ENCODE measurements at regions not wholly inside any gene's neighbourhood (a gene's known extent, or its start where the extent isn't known, plus 50 kb on each side); places are given as distances from the start of the nearest gene placed in this dataset.
"Not testable (repeated sequence)": the region's sequence is repeated elsewhere in the genome, so short reads cannot be mapped to it uniquely, and the experiment has no call there.

- intact Hi-C loops (cut with micrococcal nuclease), result no loop called here
These were observed 361.4 kb upstream of the POU5F2 start for GRCh38 chr5:94102849-94103248.

GRCh38 chr5:94097384-94097783 lies 356.0 kb upstream of the POU5F2 start:
- intact Hi-C loops (cut with micrococcal nuclease), result not testable (repeated sequence)

- intact Hi-C loops (cut with micrococcal nuclease), result no loop called here
These were observed 353.5 kb upstream of the POU5F2 start for GRCh38 chr5:94094793-94095441.

- intact Hi-C loops (cut with micrococcal nuclease), result no loop called here
These were observed 351.9 kb upstream of the POU5F2 start for GRCh38 chr5:94093300-94093699.

GRCh38 chr5:94086635-94087034 lies 345.2 kb upstream of the POU5F2 start:
- intact Hi-C loops (cut with micrococcal nuclease), result not testable (repeated sequence)

- intact Hi-C loops (cut with micrococcal nuclease), result no loop called here
These were observed 344.8 kb upstream of the POU5F2 start for GRCh38 chr5:94086194-94086593.

GRCh38 chr5:94082405-94082804 lies 341.0 kb upstream of the POU5F2 start:
- intact Hi-C loops (cut with micrococcal nuclease), result no loop called here

GRCh38 chr5:94081088-94081487 lies 339.7 kb upstream of the POU5F2 start:
- intact Hi-C loops (cut with micrococcal nuclease), result no loop called here

GRCh38 chr5:94080390-94080789 lies 339.0 kb upstream of the POU5F2 start:
- intact Hi-C loops (cut with micrococcal nuclease), result no loop called here

GRCh38 chr5:94072116-94072515 lies 330.7 kb upstream of the POU5F2 start:
- intact Hi-C loops (cut with micrococcal nuclease), result no loop called here

- intact Hi-C loops (cut with micrococcal nuclease), result no loop called here
These were observed 325.2 kb upstream of the POU5F2 start for GRCh38 chr5:94066437-94067207.

- intact Hi-C loops (cut with micrococcal nuclease), result no loop called here
These were observed 322.6 kb upstream of the POU5F2 start for GRCh38 chr5:94064025-94064424.

GRCh38 chr5:94057655-94058054 lies 316.3 kb upstream of the POU5F2 start:
- intact Hi-C loops (cut with micrococcal nuclease), result no loop called here

- intact Hi-C loops (cut with micrococcal nuclease), result no loop called here
These were observed 315.8 kb upstream of the POU5F2 start for GRCh38 chr5:94057217-94057616.

GRCh38 chr5:94049307-94049922 lies 308.0 kb upstream of the POU5F2 start:
- intact Hi-C loops (cut with micrococcal nuclease), result not testable (repeated sequence)

- intact Hi-C loops (cut with micrococcal nuclease), result no loop called here
These were observed 304.7 kb upstream of the POU5F2 start for GRCh38 chr5:94045839-94046782.

GRCh38 chr5:94043311-94043710 lies 301.9 kb upstream of the POU5F2 start:
- intact Hi-C loops (cut with micrococcal nuclease), result no loop called here

GRCh38 chr5:94040591-94041148 lies 299.3 kb upstream of the POU5F2 start:
- intact Hi-C loops (cut with micrococcal nuclease), result no loop called here

- intact Hi-C loops (cut with micrococcal nuclease), result no loop called here
These were observed 297.7 kb upstream of the POU5F2 start for GRCh38 chr5:94039101-94039500.

- intact Hi-C loops (cut with micrococcal nuclease), result no loop called here
These were observed 290.2 kb upstream of the POU5F2 start for GRCh38 chr5:94031631-94032030.

GRCh38 chr5:94028001-94028400 lies 286.6 kb upstream of the POU5F2 start:
- intact Hi-C loops (cut with micrococcal nuclease), result no loop called here

All from T-helper 1 cell treated with Interleukin-12 subunit alpha and Interleukin-12 subunit beta and Interleukin-4 antibody, amounts not matched to agents 30 ng/mL and 1 ng/mL, for 36 hours (primary cell).